ENCODE measurements at regions not wholly inside any gene's neighbourhood (a gene's known extent, or its start where the extent isn't known, plus 50 kb on each side); places are given as distances from the start of the nearest gene placed in this dataset.

GRCh38 chr3:17911986-17912760 is 169.7 kb upstream of the TBC1D5 start:
- H3K4me2 ChIP-seq (ENCODE audit: insufficient read depth, low read length) = no peak overlapping the region
- no peaks in the 10 kb centered on the region for H3K4me1 ChIP-seq (ENCODE audit: insufficient read depth, low read length)
- no peak overlapping the region for H2AFZ ChIP-seq (ENCODE audit: low read length)
- no peak for DNase-seq (ENCODE audit: insufficient read length, low spot score, missing footprints)
- H3K36me3 ChIP-seq (ENCODE audit: insufficient read depth, low read length) = no peaks in the 10 kb centered on the region
- H3K27me3 ChIP-seq (ENCODE audit: insufficient read depth, low read length) = no peaks in the 10 kb centered on the region
- no peaks in the 10 kb centered on the region for H3K79me2 ChIP-seq (ENCODE audit: insufficient read depth, low read length)
- no peak overlapping the region for H3K4me3 ChIP-seq (ENCODE audit: insufficient read depth, low read length)
- no peaks in the 10 kb centered on the region for H4K20me1 ChIP-seq (ENCODE audit: insufficient read depth, low read length)
- H3K27ac ChIP-seq (ENCODE audit: low read depth, low read length) = no peak overlapping the region
- TF ChIP-seq, protein P1, sequence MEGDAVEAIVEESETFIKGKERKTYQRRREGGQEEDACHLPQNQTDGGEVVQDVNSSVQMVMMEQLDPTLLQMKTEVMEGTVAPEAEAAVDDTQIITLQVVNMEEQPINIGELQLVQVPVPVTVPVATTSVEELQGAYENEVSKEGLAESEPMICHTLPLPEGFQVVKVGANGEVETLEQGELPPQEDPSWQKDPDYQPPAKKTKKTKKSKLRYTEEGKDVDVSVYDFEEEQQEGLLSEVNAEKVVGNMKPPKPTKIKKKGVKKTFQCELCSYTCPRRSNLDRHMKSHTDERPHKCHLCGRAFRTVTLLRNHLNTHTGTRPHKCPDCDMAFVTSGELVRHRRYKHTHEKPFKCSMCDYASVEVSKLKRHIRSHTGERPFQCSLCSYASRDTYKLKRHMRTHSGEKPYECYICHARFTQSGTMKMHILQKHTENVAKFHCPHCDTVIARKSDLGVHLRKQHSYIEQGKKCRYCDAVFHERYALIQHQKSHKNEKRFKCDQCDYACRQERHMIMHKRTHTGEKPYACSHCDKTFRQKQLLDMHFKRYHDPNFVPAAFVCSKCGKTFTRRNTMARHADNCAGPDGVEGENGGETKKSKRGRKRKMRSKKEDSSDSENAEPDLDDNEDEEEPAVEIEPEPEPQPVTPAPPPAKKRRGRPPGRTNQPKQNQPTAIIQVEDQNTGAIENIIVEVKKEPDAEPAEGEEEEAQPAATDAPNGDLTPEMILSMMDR (IDR thresholded peaks at IDR 0.05; ENCODE audit: extremely low read depth, low read depth, low read length) = no peak
- no peaks in the 10 kb centered on the region for H3K9me3 ChIP-seq (ENCODE audit: low read depth, low read length)

- TF ChIP-seq, protein P1 (IDR thresholded peaks at IDR 0.05; ENCODE audit: extremely low read depth, low read depth, low read length) = no peak
- Histone ChIP-seq H3K27me3 (ENCODE audit: insufficient read depth, low read length) (no peaks in the 10 kb centered on the region), H3K79me2 (ENCODE audit: insufficient read depth, low read length) (no peaks in the 10 kb centered on the region), H3K36me3 (ENCODE audit: insufficient read depth, low read length) (no peaks in the 10 kb centered on the region), H3K4me1 (ENCODE audit: insufficient read depth, low read length) (no peaks in the 10 kb centered on the region), H3K4me3 (ENCODE audit: insufficient read depth, low read length) (no peak overlapping the region), H3K27ac (ENCODE audit: low read depth, low read length) (no peak overlapping the region), H3K9me3 (ENCODE audit: low read depth, low read length) (no peaks in the 10 kb centered on the region), H4K20me1 (ENCODE audit: insufficient read depth, low read length) (no peaks in the 10 kb centered on the region), H3K4me2 (ENCODE audit: insufficient read depth, low read length) (no peak overlapping the region), H2AFZ (ENCODE audit: low read length) (no peak overlapping the region)
- DNase-seq (ENCODE audit: insufficient read length, low spot score, missing footprints) = no peak
Observed at GRCh38 chr3:17910922-17911321, 168.5 kb upstream of the TBC1D5 start.

DNA sequence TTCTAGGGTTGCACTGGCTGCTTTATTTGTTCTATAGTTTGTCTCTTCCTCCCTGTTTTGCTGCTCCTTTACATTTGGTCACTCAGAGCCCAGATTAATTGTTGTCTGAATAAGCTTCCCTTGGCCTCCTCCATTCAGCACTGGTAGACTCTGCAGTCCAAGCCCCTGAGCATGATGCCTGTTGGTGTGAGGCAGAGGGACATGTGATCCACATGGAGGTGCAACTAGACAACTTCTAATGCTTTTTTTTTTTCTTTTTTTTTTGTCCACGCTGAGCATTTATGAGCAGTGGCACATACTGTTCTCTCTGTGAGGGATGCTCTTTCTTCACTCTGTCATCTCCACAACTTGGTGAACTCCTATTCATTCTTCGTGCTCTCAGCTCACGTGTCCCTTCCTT is 167.3 kb upstream of the TBC1D5 start:
- Histone ChIP-seq H3K4me1 (ENCODE audit: insufficient read depth, low read length) (no peaks in the 10 kb centered on the region), H4K20me1 (ENCODE audit: insufficient read depth, low read length) (no peaks in the 10 kb centered on the region)

More for the DNA sequence above, 167.3 kb upstream of the TBC1D5 start:
- TF ChIP-seq, protein P1 (IDR thresholded peaks at IDR 0.05; ENCODE audit: extremely low read depth, low read depth, low read length) = no peak
- Histone ChIP-seq H3K79me2 (ENCODE audit: insufficient read depth, low read length) (no peaks in the 10 kb centered on the region), H3K27ac (ENCODE audit: low read depth, low read length) (no peak overlapping the region), H3K9me3 (ENCODE audit: low read depth, low read length) (no peaks in the 10 kb centered on the region), H3K4me2 (ENCODE audit: insufficient read depth, low read length) (no peak overlapping the region), H3K36me3 (ENCODE audit: insufficient read depth, low read length) (no peaks in the 10 kb centered on the region), H2AFZ (ENCODE audit: low read length) (no peak overlapping the region), H3K4me3 (ENCODE audit: insufficient read depth, low read length) (no peak overlapping the region), H3K27me3 (ENCODE audit: insufficient read depth, low read length) (no peaks in the 10 kb centered on the region)
- DNase-seq (ENCODE audit: insufficient read length, low spot score, missing footprints) = no peak
